ENCODE measurements at regions not wholly inside any gene's neighbourhood (a gene's known extent, or its start where the extent isn't known, plus 50 kb on each side); places are given as distances from the start of the nearest gene placed in this dataset.

- DNase-seq (ENCODE audit: extremely low read depth in 1 of 2, low read depth in 1 of 2): no peak
Observed at GRCh38 chr15:95520511-95520910, 810.0 kb upstream of the NR2F2 start.

- no peak for DNase-seq (ENCODE audit: extremely low read depth in 1 of 2, low read depth in 1 of 2)
Observed at GRCh38 chr15:95520922-95521321, 809.6 kb upstream of the NR2F2 start.

- DNase-seq (ENCODE audit: extremely low read depth in 1 of 2, low read depth in 1 of 2): no peak
Observed at GRCh38 chr15:95522533-95522932, 808.0 kb upstream of the NR2F2 start.

GRCh38 chr15:95528920-95529319, 801.6 kb upstream of the NR2F2 start:
- no peak for DNase-seq (ENCODE audit: extremely low read depth in 1 of 2, low read depth in 1 of 2)

GRCh38 chr15:95536638-95537037, 793.9 kb upstream of the NR2F2 start:
- no peak for DNase-seq (ENCODE audit: extremely low read depth in 1 of 2, low read depth in 1 of 2)

- no peak for DNase-seq (ENCODE audit: extremely low read depth in 1 of 2, low read depth in 1 of 2)
Observed at GRCh38 chr15:95538693-95539092, 791.8 kb upstream of the NR2F2 start.

GRCh38 chr15:95541301-95541700, 789.2 kb upstream of the NR2F2 start:
- DNase-seq (ENCODE audit: extremely low read depth in 1 of 2, low read depth in 1 of 2): no peak

GRCh38 chr15:95549168-95549738, 781.2 kb upstream of the NR2F2 start:
- DNase-seq (ENCODE audit: extremely low read depth in 1 of 2, low read depth in 1 of 2): no peak

- no peak for DNase-seq (ENCODE audit: extremely low read depth in 1 of 2, low read depth in 1 of 2)
Observed at GRCh38 chr15:95550702-95551101, 779.8 kb upstream of the NR2F2 start.

GRCh38 chr15:95556225-95556624, 774.3 kb upstream of the NR2F2 start:
- no peak for DNase-seq (ENCODE audit: extremely low read depth in 1 of 2, low read depth in 1 of 2)

GRCh38 chr15:95556866-95557225, 773.7 kb upstream of the NR2F2 start:
- no peak for DNase-seq (ENCODE audit: extremely low read depth in 1 of 2, low read depth in 1 of 2)

GRCh38 chr15:95557226-95558046, 773.1 kb upstream of the NR2F2 start:
- DNase-seq (ENCODE audit: extremely low read depth in 1 of 2, low read depth in 1 of 2): no peak

- no peak for DNase-seq (ENCODE audit: extremely low read depth in 1 of 2, low read depth in 1 of 2)
Observed at GRCh38 chr15:95558131-95558530, 772.4 kb upstream of the NR2F2 start.

GRCh38 chr15:95558916-95559315, 771.6 kb upstream of the NR2F2 start:
- DNase-seq (ENCODE audit: extremely low read depth in 1 of 2, low read depth in 1 of 2): no peak

GRCh38 chr15:95559875-95560394, 770.6 kb upstream of the NR2F2 start:
- no peak for DNase-seq (ENCODE audit: extremely low read depth in 1 of 2, low read depth in 1 of 2)

- DNase-seq (ENCODE audit: extremely low read depth in 1 of 2, low read depth in 1 of 2): no peak
Observed at GRCh38 chr15:95561463-95561862, 769.0 kb upstream of the NR2F2 start.

GRCh38 chr15:95563634-95564033, 766.9 kb upstream of the NR2F2 start:
- DNase-seq (ENCODE audit: extremely low read depth in 1 of 2, low read depth in 1 of 2): no peak

- no peak for DNase-seq (ENCODE audit: extremely low read depth in 1 of 2, low read depth in 1 of 2)
Observed at GRCh38 chr15:95565016-95565600, 765.4 kb upstream of the NR2F2 start.

GRCh38 chr15:95565690-95566089, 764.8 kb upstream of the NR2F2 start:
- DNase-seq (ENCODE audit: extremely low read depth in 1 of 2, low read depth in 1 of 2): no peak

- DNase-seq (ENCODE audit: extremely low read depth in 1 of 2, low read depth in 1 of 2): no peak
Observed at GRCh38 chr15:95567686-95568085, 762.8 kb upstream of the NR2F2 start.

- no peak for DNase-seq (ENCODE audit: extremely low read depth in 1 of 2, low read depth in 1 of 2)
Observed at GRCh38 chr15:95574053-95574452, 756.4 kb upstream of the NR2F2 start.

- DNase-seq (ENCODE audit: extremely low read depth in 1 of 2, low read depth in 1 of 2): no peak
Observed at GRCh38 chr15:95577927-95578326, 752.6 kb upstream of the NR2F2 start.

All from activated CD8-positive, alpha-beta memory T cell treated with anti-CD3 and anti-CD28 coated beads for 1 hour (primary cell).